NCI-H226 (cell line): ENCODE measurements at regions not wholly inside any gene's neighbourhood (a gene's known extent, or its start where the extent isn't known, plus 50 kb on each side); places are given as distances from the start of the nearest gene placed in this dataset.

Experiments
- DNase-seq: peaks from one replicate; pipeline ENCODE4 v3.0.0-alpha.2; 2015

- DNase-seq = no peak
Observed at GRCh38 chr2:41736105-41736567, 311.7 kb upstream of the PKDCC start.

GRCh38 chr2:41736586-41736985 is 311.2 kb upstream of the PKDCC start:
- no peak for DNase-seq

- DNase-seq = no peak
Observed at GRCh38 chr2:41737888-41738287, 309.9 kb upstream of the PKDCC start.

GRCh38 chr2:41741951-41742595 is 305.7 kb upstream of the PKDCC start:
- no peak for DNase-seq

DNA sequence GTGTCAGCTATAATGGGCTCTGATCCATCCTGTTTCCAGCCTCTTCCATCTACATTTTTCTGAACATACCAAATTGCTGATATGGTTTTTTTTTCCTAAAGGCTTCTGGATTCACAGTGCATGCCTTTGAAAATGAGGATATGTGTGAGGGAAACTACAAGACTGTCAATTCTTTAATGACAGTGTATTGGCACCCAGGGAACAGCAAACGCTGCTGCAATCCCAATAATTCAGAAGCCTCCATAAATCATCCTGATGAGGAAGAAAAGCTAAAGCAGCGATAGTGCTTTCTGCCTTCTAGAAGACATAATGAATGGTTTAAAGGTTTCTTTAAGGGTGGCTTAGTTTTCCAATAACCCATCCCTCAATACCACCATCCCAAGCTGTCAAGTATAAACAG is 304.5 kb upstream of the PKDCC start:
- no peak for DNase-seq

- no peak for DNase-seq
Observed at GRCh38 chr2:41750829-41751228, 297.0 kb upstream of the PKDCC start.

GRCh38 chr2:41759880-41760279 is 287.9 kb upstream of the PKDCC start:
- DNase-seq = no peak

GRCh38 chr2:41763141-41763540 is 284.7 kb upstream of the PKDCC start:
- DNase-seq = no peak

- no peak for DNase-seq
Observed at GRCh38 chr2:41764131-41764530, 283.7 kb upstream of the PKDCC start.

GRCh38 chr2:41764919-41765318 is 282.9 kb upstream of the PKDCC start:
- no peak for DNase-seq

- no peak for DNase-seq
Observed at GRCh38 chr2:41768310-41768709, 279.5 kb upstream of the PKDCC start.

DNA sequence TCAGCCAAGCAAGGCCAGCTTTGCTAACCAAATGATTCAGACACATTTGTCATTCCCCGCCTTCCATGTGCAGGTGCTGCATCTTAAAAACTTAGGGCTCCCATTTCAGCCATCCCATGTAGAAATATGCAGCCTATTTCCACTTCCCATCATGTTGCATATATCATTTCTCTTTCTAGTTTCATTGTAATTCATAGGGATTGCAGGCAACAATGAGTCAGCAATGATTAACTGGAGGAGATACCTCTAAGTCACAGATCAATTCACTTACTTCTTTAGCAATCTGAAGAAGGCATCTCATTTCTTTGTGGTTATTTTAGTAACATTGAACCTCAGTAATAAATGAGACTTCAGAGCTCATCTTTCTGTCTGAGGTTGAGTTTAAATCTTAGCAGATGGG is 276.1 kb upstream of the PKDCC start:
- DNase-seq = no peak

GRCh38 chr2:41772697-41773096 is 275.1 kb upstream of the PKDCC start:
- DNase-seq = no peak

- DNase-seq = no peak
Observed at GRCh38 chr2:41774011-41774605, 273.7 kb upstream of the PKDCC start.

DNA sequence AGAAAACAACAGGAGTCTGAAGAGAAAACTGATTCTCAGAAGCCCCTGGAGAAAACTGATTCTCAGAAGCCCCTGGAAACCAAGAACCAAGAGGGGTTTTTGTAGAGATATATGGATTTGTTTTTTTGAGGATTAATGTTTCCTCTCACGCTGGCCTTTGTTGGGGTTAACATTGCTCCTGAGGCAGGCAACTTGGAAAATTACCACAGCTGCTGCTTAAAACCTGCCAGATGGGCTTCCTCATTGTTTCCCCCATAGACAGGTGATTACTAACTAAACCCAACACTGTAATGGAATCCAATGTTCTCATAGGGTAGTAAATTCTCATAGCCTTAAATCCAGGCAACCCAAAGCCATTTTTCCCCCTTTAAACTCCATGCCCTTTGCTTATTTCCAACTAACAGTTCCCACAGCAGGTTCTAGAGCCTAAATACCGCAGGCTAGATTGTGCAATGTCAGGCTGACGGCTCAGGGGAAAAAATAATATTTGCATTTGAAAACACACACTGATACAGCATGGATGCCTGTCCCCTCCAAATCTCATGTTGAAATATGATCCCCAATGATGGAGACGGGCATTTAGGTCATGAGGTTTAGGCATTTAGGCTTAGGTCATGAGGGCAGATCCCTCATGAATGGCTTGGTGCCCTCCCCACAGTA is 272.3 kb upstream of the PKDCC start:
- no peak for DNase-seq

GRCh38 chr2:41779888-41780287 is 267.9 kb upstream of the PKDCC start:
- no peak for DNase-seq

- no peak for DNase-seq
Observed at GRCh38 chr2:41782306-41783158, 265.3 kb upstream of the PKDCC start.

- DNase-seq = no peak
Observed at GRCh38 chr2:41784496-41784895, 263.3 kb upstream of the PKDCC start.

- no peak for DNase-seq
Observed at GRCh38 chr2:41785251-41786022, 262.4 kb upstream of the PKDCC start.

- DNase-seq = peak; percentile 20
Observed at GRCh38 chr2:41791523-41791922, 256.3 kb upstream of the PKDCC start.

GRCh38 chr2:41803361-41803760 is 244.5 kb upstream of the PKDCC start:
- no peak for DNase-seq

DNA sequence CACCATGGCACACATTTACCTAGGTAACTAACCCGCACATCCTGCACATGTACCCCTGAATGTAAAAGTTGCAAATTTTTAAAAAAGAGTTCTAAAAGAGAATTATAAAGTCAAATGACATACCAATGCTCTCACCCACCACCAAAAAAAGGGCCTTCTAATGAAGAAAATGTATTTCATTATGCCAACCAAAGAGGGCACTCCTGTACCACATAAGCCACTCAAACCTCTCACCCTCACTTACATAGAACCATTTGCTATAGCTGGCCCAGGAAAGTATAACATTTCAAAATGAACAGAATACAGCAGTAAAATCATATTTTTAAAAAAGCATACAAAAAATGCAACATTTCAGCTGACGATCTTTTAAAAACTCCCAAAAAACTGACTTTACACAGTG is 241.5 kb upstream of the PKDCC start:
- no peak for DNase-seq

GRCh38 chr2:41821167-41821566 is 226.7 kb upstream of the PKDCC start:
- no peak for DNase-seq
